ENCODE measurements at regions not wholly inside any gene's neighbourhood (a gene's known extent, or its start where the extent isn't known, plus 50 kb on each side); places are given as distances from the start of the nearest gene placed in this dataset.

- DNase-seq (ENCODE audit: low read depth in 2 of 2) = no peak
- Histone ChIP-seq H3K27me3 (ENCODE audit: control insufficient read depth, insufficient read depth, low read length) (no peaks in the 10 kb centered on the region), H3K79me2 (ENCODE audit: control insufficient read depth, insufficient read depth, low read length) (no peaks in the 10 kb centered on the region), H3K27ac (ENCODE audit: insufficient read depth, low read length) (no peak overlapping the region), H3K4me3 (replicated peaks in 1 of 4; ENCODE audit: control extremely low read depth in 1 of 4, insufficient read depth in 1 of 4, low read depth in 3 of 4, low read length in 4 of 4) (no peak overlapping the region), H4K20me1 (ENCODE audit: control insufficient read depth, extremely low read depth, insufficient read depth, low read length) (no peaks in the 10 kb centered on the region), H3K4me2 (ENCODE audit: extremely low read depth, insufficient read depth, low read length) (no peak overlapping the region), H3K9ac (ENCODE audit: insufficient read depth, low read length) (no peak overlapping the region), H3K4me1 (ENCODE audit: control insufficient read depth, extremely low read depth, insufficient read depth, low read length) (no peaks in the 10 kb centered on the region), H3K36me3 (ENCODE audit: control insufficient read depth, insufficient read depth, low read length) (no peaks in the 10 kb centered on the region), H3K9me3 (ENCODE audit: control insufficient read depth, insufficient read depth, low read depth, low read length) (no peaks in the 10 kb centered on the region), H2AFZ (ENCODE audit: low read length) (no peak overlapping the region)
- TF ChIP-seq EZH2 (IDR thresholded peaks at IDR 0.05; ENCODE audit: low read length, missing control alignments) = no peak
- no peak for TF ChIP-seq CTCF (conservative IDR thresholded peaks at IDR 0.05 in 1 of 2, IDR thresholded peaks at IDR 0.05 in 1 of 2; ENCODE audit: low read depth in 1 of 2, low read length in 2 of 2)
Measured at GRCh38 chr18:60794802-60795201, 422.2 kb upstream of the MC4R start.

- Histone ChIP-seq H3K4me2 (ENCODE audit: extremely low read depth, insufficient read depth, low read length) (no peak overlapping the region), H3K36me3 (ENCODE audit: control insufficient read depth, insufficient read depth, low read length) (no peaks in the 10 kb centered on the region), H3K4me1 (ENCODE audit: control insufficient read depth, extremely low read depth, insufficient read depth, low read length) (no peaks in the 10 kb centered on the region), H3K79me2 (ENCODE audit: control insufficient read depth, insufficient read depth, low read length) (no peaks in the 10 kb centered on the region), H3K4me3 (replicated peaks in 1 of 4; ENCODE audit: control extremely low read depth in 1 of 4, insufficient read depth in 1 of 4, low read depth in 3 of 4, low read length in 4 of 4) (no peak overlapping the region), H2AFZ (ENCODE audit: low read length) (no peak overlapping the region), H3K9ac (ENCODE audit: insufficient read depth, low read length) (no peak overlapping the region), H4K20me1 (ENCODE audit: control insufficient read depth, extremely low read depth, insufficient read depth, low read length) (no peaks in the 10 kb centered on the region), H3K27me3 (ENCODE audit: control insufficient read depth, insufficient read depth, low read length) (no peaks in the 10 kb centered on the region), H3K9me3 (ENCODE audit: control insufficient read depth, insufficient read depth, low read depth, low read length) (no peaks in the 10 kb centered on the region), H3K27ac (ENCODE audit: insufficient read depth, low read length) (no peak overlapping the region)
- DNase-seq (ENCODE audit: low read depth in 2 of 2) = no peak
- TF ChIP-seq EZH2 (IDR thresholded peaks at IDR 0.05; ENCODE audit: low read length, missing control alignments) = no peak
- TF ChIP-seq CTCF (conservative IDR thresholded peaks at IDR 0.05 in 1 of 2, IDR thresholded peaks at IDR 0.05 in 1 of 2; ENCODE audit: low read depth in 1 of 2, low read length in 2 of 2) = no peak
Measured at GRCh38 chr18:60804415-60804814, 431.8 kb upstream of the MC4R start.

- Histone ChIP-seq H2AFZ (ENCODE audit: low read length) (no peak overlapping the region), H3K4me3 (replicated peaks in 1 of 4; ENCODE audit: control extremely low read depth in 1 of 4, insufficient read depth in 1 of 4, low read depth in 3 of 4, low read length in 4 of 4) (no peak overlapping the region), H3K4me2 (ENCODE audit: extremely low read depth, insufficient read depth, low read length) (no peak overlapping the region), H3K27me3 (ENCODE audit: control insufficient read depth, insufficient read depth, low read length) (no peaks in the 10 kb centered on the region), H4K20me1 (ENCODE audit: control insufficient read depth, extremely low read depth, insufficient read depth, low read length) (no peaks in the 10 kb centered on the region), H3K4me1 (ENCODE audit: control insufficient read depth, extremely low read depth, insufficient read depth, low read length) (no peaks in the 10 kb centered on the region), H3K79me2 (ENCODE audit: control insufficient read depth, insufficient read depth, low read length) (no peaks in the 10 kb centered on the region), H3K9me3 (ENCODE audit: control insufficient read depth, insufficient read depth, low read depth, low read length) (no peaks in the 10 kb centered on the region), H3K36me3 (ENCODE audit: control insufficient read depth, insufficient read depth, low read length) (no peaks in the 10 kb centered on the region), H3K27ac (ENCODE audit: insufficient read depth, low read length) (no peak overlapping the region), H3K9ac (ENCODE audit: insufficient read depth, low read length) (no peak overlapping the region)
- TF ChIP-seq EZH2 (IDR thresholded peaks at IDR 0.05; ENCODE audit: low read length, missing control alignments) = no peak
- TF ChIP-seq CTCF (conservative IDR thresholded peaks at IDR 0.05 in 1 of 2, IDR thresholded peaks at IDR 0.05 in 1 of 2; ENCODE audit: low read depth in 1 of 2, low read length in 2 of 2) = no peak
- no peak for DNase-seq (ENCODE audit: low read depth in 2 of 2)
Measured at GRCh38 chr18:60809937-60810336, 437.4 kb upstream of the MC4R start.

Data from fibroblast of lung (primary cell).